ENCODE measurements at regions not wholly inside any gene's neighbourhood (a gene's known extent, or its start where the extent isn't known, plus 50 kb on each side); places are given as distances from the start of the nearest gene placed in this dataset.

- Histone ChIP-seq H3K36me3 (no peaks in the 10 kb centered on the region), H3K27me3 (no peaks in the 10 kb centered on the region), H3K4me3 (no peak overlapping the region), H3K27ac (no peak overlapping the region), H3K4me1 (no peaks in the 10 kb centered on the region), H3K9me3 (peaks cover 0 to 10% (median 0%) of the 10 kb centered on the region in 11 donors)
- ATAC-seq (no peak), DNase-seq (no peak)
- no peak for TF ChIP-seq CTCF (IDR thresholded peaks at IDR 0.05)
- intact Hi-C loops (cut with DNase I): no loop called here
- WGBS, 2 donors: 53 to 58% methylated on average over 4 of the region's 4 CpGs
These were observed 369.7 kb downstream of the COG6 start for GRCh38 chr13:40024967-40025714.

GRCh38 chr13:40026174-40026585, 370.7 kb downstream of the COG6 start:
- intact Hi-C loops (cut with DNase I): no loop called here
- Histone ChIP-seq H3K27me3 (no peaks in the 10 kb centered on the region), H3K27ac (no peak overlapping the region), H3K4me1 (no peaks in the 10 kb centered on the region), H3K36me3 (no peaks in the 10 kb centered on the region), H3K4me3 (no peak overlapping the region), H3K9me3 (peaks cover 0 to 10% (median 0%) of the 10 kb centered on the region in 11 donors)
- DNase-seq: no peak
- WGBS, 2 donors: 89% methylated on average over 5 of the region's 5 CpGs
- no peak for TF ChIP-seq CTCF (IDR thresholded peaks at IDR 0.05)
- ATAC-seq: no peak

- Histone ChIP-seq H3K36me3 (no peaks in the 10 kb centered on the region), H3K4me1 (no peaks in the 10 kb centered on the region), H3K27me3 (no peaks in the 10 kb centered on the region), H3K27ac (no peak overlapping the region), H3K9me3 (peaks cover 0 to 10% (median 0%) of the 10 kb centered on the region in 11 donors), H3K4me3 (no peak overlapping the region)
- intact Hi-C loops (cut with DNase I): no loop called here
- DNase-seq (no peak), ATAC-seq (no peak)
- TF ChIP-seq CTCF (IDR thresholded peaks at IDR 0.05): no peak
- WGBS, 2 donors: 85 to 89% methylated on average over 4 of the region's 4 CpGs
These were observed 371.3 kb downstream of the COG6 start for GRCh38 chr13:40026741-40027140.

- Histone ChIP-seq H3K4me3 (no peak overlapping the region), H3K9me3 (peaks cover 0 to 10% (median 0%) of the 10 kb centered on the region in 11 donors), H3K4me1 (no peaks in the 10 kb centered on the region), H3K27me3 (no peaks in the 10 kb centered on the region), H3K27ac (no peak overlapping the region), H3K36me3 (no peaks in the 10 kb centered on the region)
- no peak for TF ChIP-seq CTCF (IDR thresholded peaks at IDR 0.05)
- WGBS, 2 donors: 92 to 98% methylated on average over 2 of the region's 2 CpGs
- no peak for ATAC-seq
- no peak for DNase-seq
- intact Hi-C loops (cut with DNase I): no loop called here
These were observed 373.0 kb downstream of the COG6 start for GRCh38 chr13:40028446-40028845.

Data from heart right ventricle (tissue), 16 donors.